ENCODE measurements at regions not wholly inside any gene's neighbourhood (a gene's known extent, or its start where the extent isn't known, plus 50 kb on each side); places are given as distances from the start of the nearest gene placed in this dataset.

- H3K23ac ChIP-seq (ENCODE audit: insufficient read length, low read depth, low read length) = no peak overlapping the region
- no peak overlapping the region for H2BK12ac ChIP-seq (ENCODE audit: insufficient read length, low read depth, low read length)
- no peaks in the 10 kb centered on the region; the same call in 1 of the 2 replicates for H3K4me1 ChIP-seq (ENCODE audit: insufficient read depth, low read length)
- no peaks in the 10 kb centered on the region; a peak in 2 of 5 replicates for H3K9me3 Mint-ChIP-seq
- H2BK15ac ChIP-seq (ENCODE audit: low read depth, low read length) = no peak overlapping the region
- no peak overlapping the region for H3K56ac ChIP-seq (ENCODE audit: insufficient read length, low read depth, low read length)
- H2AFZ ChIP-seq (ENCODE audit: low read length) = no peak overlapping the region
- H3K27ac ChIP-seq (ENCODE audit: insufficient read length, low read depth, low read length) = no peak overlapping the region
- H3K14ac ChIP-seq (ENCODE audit: insufficient read depth, low read length) = no peak overlapping the region
- H3K9ac ChIP-seq (ENCODE audit: extremely low read depth, insufficient read length, low read length) = no peak overlapping the region
- H4K20me1 ChIP-seq (ENCODE audit: control insufficient read depth, insufficient read depth, insufficient read length) = no peaks in the 10 kb centered on the region
- no peak for DNase-seq
- no peak for TF ChIP-seq CTCF (conservative IDR thresholded peaks at IDR 0.05)
- H4K8ac ChIP-seq (replicated peaks; ENCODE audit: insufficient read length, low read depth, low read length) = no peak overlapping the region
- H3K23me2 ChIP-seq (ENCODE audit: insufficient read length, low read depth, low read length, poor library complexity, severe bottlenecking) = no peaks in the 10 kb centered on the region
- WGBS (ENCODE audit: extremely low coverage, insufficient read length, low lambda C conversion rate) = no CpG with 5 or more reads among the region's 5 CpGs
- no peaks in the 10 kb centered on the region for H3K79me2 ChIP-seq (ENCODE audit: insufficient read depth, low read length)
- H4K91ac ChIP-seq (ENCODE audit: insufficient read length, low read depth, low read length) = no peak overlapping the region
- H3T11ph ChIP-seq (ENCODE audit: low read length) = no peak overlapping the region
- no peaks in the 10 kb centered on the region for H3K79me1 ChIP-seq (ENCODE audit: insufficient read depth, low read depth, low read length, poor library complexity, severe bottlenecking)
- no peak overlapping the region for H3K4me3 Mint-ChIP-seq
- no peak overlapping the region for H3K4ac ChIP-seq (ENCODE audit: low read depth, low read length)
- H2BK20ac ChIP-seq (ENCODE audit: low read depth, low read length, poor library complexity, severe bottlenecking) = no peak overlapping the region
- H3K4me2 ChIP-seq (ENCODE audit: insufficient read depth, insufficient read length, low read length) = no peak overlapping the region
- no peaks in the 10 kb centered on the region for H3K27me3 ChIP-seq (ENCODE audit: insufficient read depth, low read length)
- no peak overlapping the region for H4K5ac ChIP-seq (ENCODE audit: insufficient read length, low read depth, low read length)
- no peaks in the 10 kb centered on the region for H3K9me3 ChIP-seq (ENCODE audit: control insufficient read depth, low read depth, low read length)
- no peaks in the 10 kb centered on the region for H3K27me3 Mint-ChIP-seq (ENCODE audit: low read depth)
- H2AK5ac ChIP-seq (ENCODE audit: insufficient read length, low read length) = no peak overlapping the region
- no peak overlapping the region for H3K27ac Mint-ChIP-seq
- H2BK120ac ChIP-seq (ENCODE audit: low read depth, low read length, poor library complexity, severe bottlenecking) = no peak overlapping the region
- H2BK5ac ChIP-seq (ENCODE audit: insufficient read length, low read length) = no peak overlapping the region
- no peaks in the 10 kb centered on the region; a peak in 1 of 7 replicates for H3K36me3 Mint-ChIP-seq (ENCODE audit: insufficient read depth in 1 of 3, low read depth in 3 of 3)
- no peak overlapping the region for H3K18ac ChIP-seq (ENCODE audit: insufficient read length, low read depth, low read length)
- peaks cover 11 to 12% of the 10 kb centered on the region in 2 experiments for H3K4me1 Mint-ChIP-seq
These were observed 440.9 kb downstream of the NKX6-1 start for GRCh38 chr4:84058201-84058600.
